ENCODE measurements at regions not wholly inside any gene's neighbourhood (a gene's known extent, or its start where the extent isn't known, plus 50 kb on each side); places are given as distances from the start of the nearest gene placed in this dataset.

- H3K9me3 ChIP-seq (replicated peaks; ENCODE audit: low read length) = no peaks in the 10 kb centered on the region
- H3K27me3 ChIP-seq (ENCODE audit: control insufficient read depth, insufficient read depth, low read length) = peaks cover 3% of the 10 kb centered on the region
Measured at GRCh38 chr1:86227026-86227425, 70.5 kb upstream of the COL24A1 start.

GRCh38 chr1:86226204-86226603 lies 69.6 kb upstream of the COL24A1 start:
- Histone ChIP-seq H3K4me1 (ENCODE audit: control insufficient read depth, insufficient read depth, low read length) (no peaks in the 10 kb centered on the region), H3K36me3 (ENCODE audit: insufficient read depth, low read length) (no peaks in the 10 kb centered on the region), H3K9me3 (replicated peaks; ENCODE audit: low read length) (no peaks in the 10 kb centered on the region), H3K4me2 (ENCODE audit: low read length) (no peak overlapping the region), H3K27me3 (ENCODE audit: control insufficient read depth, insufficient read depth, low read length) (peaks cover 3% of the 10 kb centered on the region), H3K4me3 (ENCODE audit: low read length) (no peak overlapping the region), H3K9ac (ENCODE audit: low read depth, low read length) (no peak overlapping the region)

More at GRCh38 chr1:86227026-86227425, 70.5 kb upstream of the COL24A1 start:
- Histone ChIP-seq H3K4me3 (ENCODE audit: low read length) (no peak overlapping the region), H3K4me1 (ENCODE audit: control insufficient read depth, insufficient read depth, low read length) (no peaks in the 10 kb centered on the region), H3K9ac (ENCODE audit: low read depth, low read length) (no peak overlapping the region), H3K4me2 (ENCODE audit: low read length) (no peak overlapping the region), H3K36me3 (ENCODE audit: insufficient read depth, low read length) (no peaks in the 10 kb centered on the region)

- Histone ChIP-seq H3K9me3 (replicated peaks; ENCODE audit: low read length) (no peaks in the 10 kb centered on the region), H3K9ac (ENCODE audit: low read depth, low read length) (no peak overlapping the region), H3K36me3 (ENCODE audit: insufficient read depth, low read length) (no peaks in the 10 kb centered on the region), H3K4me2 (ENCODE audit: low read length) (no peak overlapping the region), H3K4me1 (ENCODE audit: control insufficient read depth, insufficient read depth, low read length) (no peaks in the 10 kb centered on the region), H3K4me3 (ENCODE audit: low read length) (no peak overlapping the region), H3K27me3 (ENCODE audit: control insufficient read depth, insufficient read depth, low read length) (peaks cover 3% of the 10 kb centered on the region)
Measured at GRCh38 chr1:86224651-86225310, 68.2 kb upstream of the COL24A1 start.

GRCh38 chr1:86218859-86219258 lies 62.3 kb upstream of the COL24A1 start:
- no peak overlapping the region for H3K4me2 ChIP-seq (ENCODE audit: low read length)
- no peak overlapping the region for H3K4me3 ChIP-seq (ENCODE audit: low read length)
- no peak overlapping the region for H3K9ac ChIP-seq (ENCODE audit: low read depth, low read length)
- no peaks in the 10 kb centered on the region for H3K4me1 ChIP-seq (ENCODE audit: control insufficient read depth, insufficient read depth, low read length)
- H3K9me3 ChIP-seq (replicated peaks; ENCODE audit: low read length) = no peaks in the 10 kb centered on the region
- H3K36me3 ChIP-seq (ENCODE audit: insufficient read depth, low read length) = no peaks in the 10 kb centered on the region
- no peaks in the 10 kb centered on the region for H3K27me3 ChIP-seq (ENCODE audit: control insufficient read depth, insufficient read depth, low read length)

GRCh38 chr1:86214605-86215004 lies 58.0 kb upstream of the COL24A1 start:
- H3K4me3 ChIP-seq (ENCODE audit: low read length) = no peak overlapping the region
- H3K9ac ChIP-seq (ENCODE audit: low read depth, low read length) = no peak overlapping the region
- no peak overlapping the region for H3K4me2 ChIP-seq (ENCODE audit: low read length)
- H3K9me3 ChIP-seq (replicated peaks; ENCODE audit: low read length) = no peaks in the 10 kb centered on the region
- no peaks in the 10 kb centered on the region for H3K4me1 ChIP-seq (ENCODE audit: control insufficient read depth, insufficient read depth, low read length)
- H3K27me3 ChIP-seq (ENCODE audit: control insufficient read depth, insufficient read depth, low read length) = no peaks in the 10 kb centered on the region
- no peaks in the 10 kb centered on the region for H3K36me3 ChIP-seq (ENCODE audit: insufficient read depth, low read length)

DNA sequence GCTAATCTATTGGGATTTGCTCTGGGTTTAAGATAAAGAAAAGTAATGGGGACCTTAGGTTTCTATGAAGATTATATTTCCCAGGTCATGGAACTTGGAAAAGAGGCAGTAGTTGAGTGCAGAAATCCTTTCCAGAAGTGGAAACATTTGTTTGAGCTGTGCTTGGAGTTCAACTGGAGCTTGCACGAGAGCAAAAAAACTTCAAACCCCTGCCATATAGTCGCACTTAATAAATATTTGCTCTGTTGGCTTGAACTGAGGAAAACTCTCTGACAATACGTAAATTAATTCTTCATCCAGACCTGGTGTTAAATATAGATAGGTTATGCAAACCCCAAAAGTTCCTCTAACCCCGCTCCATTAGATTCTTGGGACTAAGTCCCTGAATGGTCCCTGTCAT lies 52.8 kb upstream of the COL24A1 start:
- Histone ChIP-seq H3K27me3 (ENCODE audit: control insufficient read depth, insufficient read depth, low read length) (no peaks in the 10 kb centered on the region), H3K9ac (ENCODE audit: low read depth, low read length) (no peak overlapping the region), H3K9me3 (replicated peaks; ENCODE audit: low read length) (no peaks in the 10 kb centered on the region), H3K4me3 (ENCODE audit: low read length) (no peak overlapping the region), H3K36me3 (ENCODE audit: insufficient read depth, low read length) (no peaks in the 10 kb centered on the region), H3K4me2 (ENCODE audit: low read length) (no peak overlapping the region), H3K4me1 (ENCODE audit: control insufficient read depth, insufficient read depth, low read length) (peaks cover 23% of the 10 kb centered on the region)

- Histone ChIP-seq H3K4me2 (ENCODE audit: low read length) (no peak overlapping the region), H3K27me3 (ENCODE audit: control insufficient read depth, insufficient read depth, low read length) (no peaks in the 10 kb centered on the region), H3K4me1 (ENCODE audit: control insufficient read depth, insufficient read depth, low read length) (peaks cover 23% of the 10 kb centered on the region), H3K4me3 (ENCODE audit: low read length) (no peak overlapping the region), H3K9ac (ENCODE audit: low read depth, low read length) (no peak overlapping the region), H3K36me3 (ENCODE audit: insufficient read depth, low read length) (no peaks in the 10 kb centered on the region), H3K9me3 (replicated peaks; ENCODE audit: low read length) (no peaks in the 10 kb centered on the region)
Measured at GRCh38 chr1:86207323-86207722, 50.8 kb upstream of the COL24A1 start.

All from skeletal muscle satellite cell (primary cell).